Suppressor macrophage (primary cell): ENCODE measurements at regions not wholly inside any gene's neighbourhood (a gene's known extent, or its start where the extent isn't known, plus 50 kb on each side); places are given as distances from the start of the nearest gene placed in this dataset.
"Not testable (repeated sequence)": the region's sequence is repeated elsewhere in the genome, so short reads cannot be mapped to it uniquely, and the experiment has no call there.

Source experiments
- DNase-seq, 4 experiments: peaks; one replicate each; pipeline ENCODE4 v3.0.0-alpha.2; 2020 to 2022

DNA sequence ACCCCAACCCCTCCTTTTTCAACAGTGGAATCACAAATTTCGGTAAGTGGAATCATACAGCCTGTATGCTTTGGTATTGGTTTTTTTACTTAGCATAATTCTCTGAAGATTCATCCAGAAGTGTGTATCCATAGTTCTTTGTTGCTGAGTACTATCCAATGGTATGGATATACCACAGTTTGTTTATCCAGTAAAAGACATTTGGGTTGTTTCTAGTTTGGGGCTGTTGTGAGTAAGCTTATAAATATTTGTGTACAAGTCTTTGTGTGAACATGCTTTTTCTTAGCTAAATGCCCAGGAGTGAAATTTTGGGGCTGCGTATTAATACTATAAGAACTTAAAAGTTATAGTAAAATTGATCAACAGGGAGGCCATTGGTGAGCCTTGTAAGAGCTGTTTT is 57.5 kb upstream of the GC start:
- no peak for DNase-seq

GRCh38 chr4:71847300-71847699 is 63.4 kb upstream of the GC start:
- no peak for DNase-seq

DNA sequence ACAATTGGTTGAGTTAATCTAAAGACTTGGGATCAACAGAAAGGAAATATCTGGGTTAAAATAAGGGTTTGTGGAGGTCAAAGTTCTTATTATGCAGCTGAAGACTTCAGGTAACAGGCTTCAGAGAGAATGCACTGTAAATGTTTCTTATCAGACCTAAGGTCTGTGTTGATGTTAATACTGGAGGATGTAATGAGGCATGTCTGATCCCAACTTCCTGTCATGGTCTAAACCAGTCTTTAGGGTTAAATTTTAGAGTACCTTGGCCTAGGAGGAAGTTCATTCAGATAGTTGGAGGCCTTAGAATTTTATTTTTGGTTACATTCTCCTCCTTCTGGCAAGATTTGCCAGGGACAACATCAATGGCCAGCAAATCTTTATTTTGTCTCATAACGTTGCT is 72.1 kb upstream of the GC start:
- no peak for DNase-seq

- no peak for DNase-seq
Measured at GRCh38 chr4:71857713-71858451, 74.0 kb upstream of the GC start.

DNA sequence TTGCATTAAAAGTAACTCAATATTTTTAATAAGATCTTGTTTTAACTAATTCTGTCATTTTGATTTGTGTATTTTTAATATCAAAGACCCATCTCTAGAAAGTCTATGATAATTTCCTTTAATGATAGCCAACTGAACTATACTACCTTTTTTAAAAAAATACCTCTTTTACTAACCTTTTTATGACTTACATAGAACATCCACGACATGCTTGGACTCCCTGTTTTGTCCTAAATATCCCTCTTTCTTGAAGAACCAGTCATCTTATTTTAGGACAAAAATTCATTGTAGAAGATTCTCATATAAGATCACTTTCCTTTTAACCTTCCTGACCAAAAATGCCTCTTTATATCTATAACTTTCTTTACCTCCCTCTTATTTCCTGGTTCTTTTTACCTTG is 76.8 kb upstream of the GC start:
- no peak for DNase-seq

DNA sequence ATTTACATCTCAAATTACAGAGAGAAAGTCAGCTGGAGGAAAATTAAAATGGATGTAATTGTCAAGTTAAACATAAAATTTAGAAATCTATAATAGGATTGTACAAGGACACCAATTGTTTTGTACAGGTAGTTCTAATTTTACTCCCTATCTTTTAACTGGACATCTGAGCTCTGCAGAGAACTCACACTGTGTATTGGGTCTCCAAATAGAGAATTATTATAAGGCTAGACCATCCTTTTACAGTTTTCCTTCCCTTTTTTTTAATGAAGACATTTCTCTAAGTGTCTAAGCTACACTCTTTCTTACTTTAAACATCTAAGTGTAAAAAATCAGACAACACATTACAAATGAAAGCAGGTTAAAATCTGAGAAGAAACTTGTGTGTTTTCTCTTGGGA is 78.4 kb upstream of the GC start:
- DNase-seq, result no peak

GRCh38 chr4:71863457-71863856 is 79.6 kb upstream of the GC start:
- DNase-seq, result no peak

DNA sequence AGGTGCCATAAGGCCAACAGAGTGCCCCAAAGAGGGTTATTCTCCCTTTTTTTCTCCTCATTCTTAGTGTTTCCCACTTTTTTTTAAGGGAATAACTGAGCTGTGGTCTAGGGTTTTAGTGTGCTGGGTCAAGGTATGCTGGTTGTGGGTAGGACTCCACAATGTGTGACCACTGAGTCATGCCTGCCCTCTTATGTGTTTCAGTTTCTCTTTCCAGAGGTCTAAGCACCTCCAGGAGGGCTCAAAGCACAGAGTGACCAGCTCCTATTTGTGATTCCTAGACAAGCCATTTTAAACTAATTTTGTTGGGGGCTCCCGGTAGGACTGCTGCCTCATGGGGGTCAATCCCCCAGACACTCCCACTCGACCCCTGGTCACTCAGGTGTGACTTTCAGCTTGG is 80.5 kb upstream of the GC start:
- no peak for DNase-seq

DNA sequence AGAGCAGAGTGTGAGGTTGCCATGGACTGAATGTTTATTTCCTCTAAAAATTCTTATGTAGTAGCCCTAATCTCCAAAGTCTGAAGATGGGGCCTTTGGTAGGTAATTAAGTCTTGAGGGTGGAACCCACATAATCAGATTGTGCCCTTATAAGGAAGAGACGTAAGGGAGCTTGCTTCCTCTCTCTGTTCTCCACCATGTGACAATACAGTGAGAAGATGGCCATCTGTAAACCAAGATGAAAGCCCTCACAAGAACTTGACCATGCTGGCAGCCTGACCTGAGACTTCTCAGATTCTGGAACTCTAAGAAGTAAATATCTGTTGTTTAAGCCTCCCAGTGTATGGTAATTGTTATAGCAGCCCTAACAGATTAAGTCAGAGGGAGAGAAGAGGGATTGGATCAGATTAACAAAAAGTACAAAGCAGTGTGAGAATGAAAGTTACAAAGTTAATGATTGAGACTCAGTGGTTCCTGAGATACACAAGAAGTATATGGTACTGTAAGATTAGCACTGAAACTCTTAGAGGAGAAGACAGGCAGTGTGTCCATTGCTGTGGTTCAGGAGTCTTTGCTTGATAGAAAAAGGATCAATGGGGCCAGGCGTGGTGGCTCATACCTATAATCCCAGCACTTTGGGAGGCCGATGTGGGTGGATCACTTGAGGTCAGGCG is 82.5 kb upstream of the GC start:
- DNase-seq, result no peak

GRCh38 chr4:71867598-71867997 is 83.7 kb upstream of the GC start:
- DNase-seq, result no peak

DNA sequence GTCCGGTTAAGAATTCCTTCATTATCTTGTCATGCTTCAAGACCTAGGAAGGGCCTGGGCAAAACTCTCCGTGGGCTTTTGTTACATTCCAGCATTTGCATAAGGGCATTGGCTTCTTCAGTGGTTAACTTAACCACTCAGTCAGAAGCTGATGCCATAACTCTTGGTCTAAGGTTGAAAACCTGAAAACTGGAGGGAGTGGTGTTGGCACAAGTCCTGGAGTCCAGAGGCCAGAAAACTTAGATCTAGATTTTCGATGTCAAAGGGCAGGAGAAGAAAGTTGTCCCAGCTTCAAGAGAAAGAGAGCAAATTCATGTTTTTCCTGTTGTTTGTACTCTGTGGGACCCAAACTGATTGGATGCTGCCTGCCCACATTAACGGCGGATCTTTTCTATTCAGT is 86.6 kb upstream of the GC start:
- no peak for DNase-seq

DNA sequence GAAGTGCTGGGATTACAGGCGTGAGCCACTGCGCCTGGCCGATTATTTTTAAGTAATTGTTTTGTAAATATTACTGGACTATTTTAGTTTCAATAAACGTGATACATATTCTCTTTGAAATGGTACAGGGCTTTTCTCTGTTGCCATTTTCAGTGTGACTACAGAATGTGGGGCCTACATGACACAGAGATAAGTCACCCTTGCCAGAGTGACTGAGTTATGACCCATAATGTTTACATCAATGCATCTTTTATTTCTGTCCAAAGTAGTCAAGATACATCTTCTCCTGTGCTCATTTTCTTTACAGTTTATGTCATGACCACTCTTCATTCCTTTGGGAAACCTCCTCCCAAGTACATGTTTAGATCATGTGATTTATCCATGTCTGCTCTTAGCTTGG is 88.3 kb upstream of the GC start:
- no peak for DNase-seq

- DNase-seq, result no peak
Measured at GRCh38 chr4:71872767-71873415, 89.0 kb upstream of the GC start.

GRCh38 chr4:71878376-71878775 is 94.5 kb upstream of the GC start:
- DNase-seq, result no peak

- DNase-seq, result no peak
Measured at GRCh38 chr4:71882113-71882841, 98.4 kb upstream of the GC start.

DNA sequence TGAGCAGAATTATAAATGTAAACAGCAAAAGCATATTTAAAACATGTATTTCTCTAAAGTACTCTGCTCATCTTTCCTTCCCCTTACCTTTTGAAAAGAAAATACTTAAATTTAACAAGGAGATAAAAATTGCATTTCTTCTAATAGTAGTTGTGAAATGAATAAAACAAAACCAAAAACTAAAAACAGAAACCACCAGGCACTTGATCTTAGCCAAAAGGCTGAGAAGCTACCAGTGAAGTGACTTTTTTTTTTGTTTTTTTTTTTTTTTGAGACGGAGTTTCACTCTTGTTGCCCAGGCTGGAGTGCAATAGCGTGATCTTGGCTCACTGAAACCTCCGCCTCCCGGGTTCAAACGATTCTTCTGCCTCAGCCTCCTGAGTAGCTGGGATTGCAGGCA is 116.5 kb upstream of the GC start:
- DNase-seq, result not testable (repeated sequence)

GRCh38 chr4:71905594-71905993 is 121.7 kb upstream of the GC start:
- DNase-seq, result not testable (repeated sequence)

DNA sequence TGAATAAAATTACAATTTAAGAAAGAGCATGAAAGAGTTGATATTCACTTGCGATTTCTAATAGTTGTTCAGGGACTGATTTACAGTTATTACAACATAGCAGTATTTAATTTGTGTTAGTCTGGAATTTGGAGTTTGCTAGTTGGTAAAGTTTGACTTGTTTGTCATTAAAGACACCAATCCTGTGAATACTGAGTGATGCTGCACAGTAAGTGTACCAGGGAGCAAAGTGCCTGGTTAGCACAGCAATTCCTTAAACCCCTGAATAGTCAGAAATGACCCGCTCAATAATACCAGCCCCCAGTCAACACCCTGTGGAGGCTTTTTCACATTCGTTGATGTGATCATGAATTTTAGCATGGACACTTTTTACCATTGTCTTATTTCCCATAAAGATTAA is 122.2 kb upstream of the GC start:
- no peak for DNase-seq

GRCh38 chr4:71907071-71907470 is 123.2 kb upstream of the GC start:
- no peak for DNase-seq

- DNase-seq, result no peak
Measured at GRCh38 chr4:71907782-71908181, 123.9 kb upstream of the GC start.

DNA sequence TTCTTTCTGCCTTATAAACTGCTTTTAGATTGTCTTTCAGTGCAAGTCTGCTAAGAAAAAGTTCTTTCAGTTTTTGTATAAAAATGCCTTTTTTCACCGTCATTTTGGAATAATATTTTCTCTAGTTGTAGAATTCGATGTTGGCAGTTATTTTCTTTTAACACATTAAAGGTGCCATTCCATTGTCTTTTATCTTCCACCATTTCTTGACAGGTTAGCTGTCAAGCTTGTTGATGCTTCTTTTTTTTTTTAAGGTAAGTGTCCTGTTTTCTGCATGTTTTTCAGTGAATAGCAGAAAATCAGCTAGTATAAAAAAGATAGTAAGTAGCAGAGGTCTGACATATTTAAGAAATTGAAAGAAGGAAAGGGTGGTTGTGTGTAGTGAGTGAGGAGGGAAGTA is 118.5 kb upstream of the NPFFR2 start:
- no peak for DNase-seq

DNA sequence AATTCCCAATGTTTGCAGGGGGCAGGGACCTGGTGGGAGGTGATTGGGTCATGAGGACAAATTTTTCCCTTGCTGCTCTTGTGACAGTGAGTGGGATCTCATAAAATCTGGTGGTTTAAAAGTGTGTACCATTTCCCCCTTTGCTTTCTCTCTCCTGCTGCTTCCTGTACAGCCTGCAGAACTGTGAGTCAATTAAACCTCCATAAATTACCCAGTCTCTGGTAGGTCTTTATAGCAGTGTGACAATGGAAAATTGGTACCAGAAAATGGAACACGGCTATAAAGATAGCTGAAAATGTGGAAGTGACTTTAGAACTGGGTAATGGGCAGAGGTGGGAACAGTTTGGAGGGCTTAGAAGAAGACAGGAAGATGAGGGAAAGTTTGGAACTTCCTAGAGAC is 108.7 kb upstream of the NPFFR2 start:
- DNase-seq, result no peak

- no peak for DNase-seq
Measured at GRCh38 chr4:71930459-71930858, 101.3 kb upstream of the NPFFR2 start.

DNA sequence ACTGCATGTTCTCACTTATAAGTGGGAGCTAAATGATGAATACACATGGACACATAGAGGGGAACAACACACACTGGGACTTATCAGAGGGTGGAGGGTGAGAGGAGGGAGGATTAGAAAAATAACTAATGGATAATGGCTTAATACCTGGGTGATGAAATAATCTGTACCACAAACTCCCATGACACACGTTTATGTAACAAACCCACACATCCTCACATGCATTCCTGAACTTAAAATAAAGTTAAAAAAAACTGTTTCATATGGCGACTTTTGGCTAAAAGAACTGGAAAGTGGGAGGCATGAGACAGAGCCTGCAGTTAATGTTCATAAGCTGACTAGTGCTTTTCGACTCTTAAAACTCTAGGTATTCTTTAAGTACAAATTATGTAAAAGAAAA is 98.9 kb upstream of the NPFFR2 start:
- DNase-seq, result no peak
